Astrocyte of the cerebellum (primary cell): ENCODE measurements at regions not wholly inside any gene's neighbourhood (a gene's known extent, or its start where the extent isn't known, plus 50 kb on each side); places are given as distances from the start of the nearest gene placed in this dataset.

Experiments
- DNase-seq: peaks from one replicate; pipeline ENCODE4 v3.0.0-alpha.2; 2011; ENCODE audit warnings: low read depth
- H3K4me3 ChIP-seq: 2 replicates; pipeline ENCODE4 v1.5.1; 2011; ENCODE audit warnings: mild to moderate bottlenecking, low read depth, low read length, moderate library complexity
- in situ Hi-C: cut with HindIII; loops from 2 replicates; pipeline ENCODE4 v1.10.0; 2017; ENCODE audit warnings: low sequenced_read_pairs
- TF ChIP-seq, protein P1 (sequence below): IDR thresholded peaks from 2 replicates; pipeline ENCODE4 v1.5.1; 2012; ENCODE audit warnings: low read length, low read depth, moderate library complexity, mild to moderate bottlenecking; ENCODE audit errors: missing control alignments

GRCh38 chr5:82812575-82812974 is 264.6 kb downstream of the TMEM167A start:
- in situ Hi-C loops, result no loop called here
- peak; percentile 5 for DNase-seq
- no peak overlapping the region for H3K4me3 ChIP-seq
- TF ChIP-seq, protein P1, sequence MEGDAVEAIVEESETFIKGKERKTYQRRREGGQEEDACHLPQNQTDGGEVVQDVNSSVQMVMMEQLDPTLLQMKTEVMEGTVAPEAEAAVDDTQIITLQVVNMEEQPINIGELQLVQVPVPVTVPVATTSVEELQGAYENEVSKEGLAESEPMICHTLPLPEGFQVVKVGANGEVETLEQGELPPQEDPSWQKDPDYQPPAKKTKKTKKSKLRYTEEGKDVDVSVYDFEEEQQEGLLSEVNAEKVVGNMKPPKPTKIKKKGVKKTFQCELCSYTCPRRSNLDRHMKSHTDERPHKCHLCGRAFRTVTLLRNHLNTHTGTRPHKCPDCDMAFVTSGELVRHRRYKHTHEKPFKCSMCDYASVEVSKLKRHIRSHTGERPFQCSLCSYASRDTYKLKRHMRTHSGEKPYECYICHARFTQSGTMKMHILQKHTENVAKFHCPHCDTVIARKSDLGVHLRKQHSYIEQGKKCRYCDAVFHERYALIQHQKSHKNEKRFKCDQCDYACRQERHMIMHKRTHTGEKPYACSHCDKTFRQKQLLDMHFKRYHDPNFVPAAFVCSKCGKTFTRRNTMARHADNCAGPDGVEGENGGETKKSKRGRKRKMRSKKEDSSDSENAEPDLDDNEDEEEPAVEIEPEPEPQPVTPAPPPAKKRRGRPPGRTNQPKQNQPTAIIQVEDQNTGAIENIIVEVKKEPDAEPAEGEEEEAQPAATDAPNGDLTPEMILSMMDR, result no peak

DNA sequence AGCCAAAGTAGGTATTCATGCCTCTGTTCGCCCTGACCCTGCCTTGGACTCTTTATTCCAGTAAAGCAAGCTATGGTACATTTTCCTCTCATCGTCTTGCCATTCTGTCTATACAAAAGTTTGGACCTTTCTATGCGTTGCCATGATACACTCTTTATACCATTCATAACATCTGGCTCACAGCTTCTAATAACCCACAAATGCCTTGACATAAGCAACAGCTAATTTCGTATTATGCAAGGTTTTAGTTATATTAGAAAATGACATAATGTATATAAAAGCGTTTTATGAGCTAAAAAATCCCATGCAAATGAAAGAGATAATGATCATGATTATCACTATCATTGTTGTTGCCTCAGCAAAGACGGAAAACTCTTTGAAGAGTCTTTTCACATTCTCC is 265.7 kb downstream of the TMEM167A start:
- in situ Hi-C loops, result no loop called here
- no peak overlapping the region for H3K4me3 ChIP-seq
- TF ChIP-seq, protein P1, result no peak
- no peak for DNase-seq

GRCh38 chr5:82809420-82810143 is 267.6 kb downstream of the TMEM167A start:
- DNase-seq, result no peak
- TF ChIP-seq, protein P1, result no peak
- H3K4me3 ChIP-seq, result no peak overlapping the region
- in situ Hi-C loops, result no loop called here

DNA sequence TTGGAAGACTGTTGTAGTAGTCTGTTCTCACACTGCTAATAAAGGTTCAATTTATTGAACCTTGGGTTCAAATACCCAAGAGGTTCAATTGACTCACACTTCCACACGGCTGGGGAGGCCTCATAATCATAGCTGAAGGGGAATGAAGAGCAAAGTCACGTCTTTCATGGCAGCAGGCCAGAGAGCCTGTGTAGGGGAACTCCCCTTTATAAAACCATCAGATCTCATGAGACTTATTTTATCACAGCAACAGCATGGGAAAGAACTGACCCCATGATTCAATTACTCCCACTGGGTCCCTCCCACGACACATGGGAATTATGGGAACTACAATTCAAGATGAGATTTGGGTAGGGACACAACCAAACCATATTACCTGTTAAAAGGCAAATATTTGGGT is 268.2 kb downstream of the TMEM167A start:
- no peak overlapping the region for H3K4me3 ChIP-seq
- in situ Hi-C loops, result no loop called here
- no peak for DNase-seq
- TF ChIP-seq, protein P1, result no peak

GRCh38 chr5:82807021-82807420 is 270.2 kb downstream of the TMEM167A start:
- no peak overlapping the region for H3K4me3 ChIP-seq
- DNase-seq, result no peak
- TF ChIP-seq, protein P1, result no peak
- in situ Hi-C loops, result no loop called here

DNA sequence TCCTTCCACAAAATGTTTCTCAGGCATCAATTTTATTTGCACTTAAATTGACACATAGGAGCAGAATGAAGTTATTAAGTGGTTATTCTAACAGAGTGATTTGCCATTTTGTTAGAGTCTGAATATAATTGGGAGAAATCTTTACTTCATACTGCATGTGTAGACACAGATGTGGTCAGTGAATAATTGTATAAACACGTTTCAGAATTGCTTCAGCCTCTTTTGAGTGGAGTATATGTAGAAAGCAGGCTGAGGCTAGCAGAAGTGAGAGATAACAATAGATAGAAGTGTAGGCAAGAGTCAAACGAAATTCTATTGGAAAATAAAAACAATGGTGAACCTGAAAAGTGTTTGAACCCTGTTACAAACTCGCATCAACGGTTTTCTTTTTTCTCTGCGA is 270.7 kb downstream of the TMEM167A start:
- DNase-seq, result no peak
- H3K4me3 ChIP-seq, result no peak overlapping the region
- TF ChIP-seq, protein P1, result no peak
- in situ Hi-C loops, result no loop called here

DNA sequence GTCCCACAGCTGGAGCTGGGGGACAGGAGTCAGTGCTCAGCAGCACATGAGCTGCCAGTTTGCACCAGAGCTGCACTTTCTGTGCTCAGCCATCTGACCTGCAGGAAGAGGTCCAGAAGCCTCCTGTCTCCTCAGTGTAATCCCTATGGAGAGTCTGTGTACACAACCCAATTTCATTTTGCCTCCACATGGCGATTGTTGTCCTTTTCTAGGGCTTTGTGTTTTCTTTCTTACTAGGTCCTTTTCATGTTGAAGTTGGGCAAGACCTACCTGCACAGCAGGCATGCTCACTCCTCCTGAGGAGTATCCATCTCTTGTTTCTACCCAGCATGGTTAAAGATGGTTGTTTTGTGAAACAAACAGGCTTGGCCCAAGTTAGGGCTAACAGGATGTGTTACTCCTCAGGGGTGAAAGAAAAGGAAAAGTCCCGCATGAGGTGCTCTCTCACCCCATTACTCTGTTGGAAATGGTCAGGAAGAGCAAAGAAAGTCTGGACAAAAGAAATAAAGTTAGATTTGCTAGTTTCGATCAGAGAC is 273.0 kb downstream of the TMEM167A start:
- no peak overlapping the region for H3K4me3 ChIP-seq
- DNase-seq, result no peak

More for the DNA sequence above, 273.0 kb downstream of the TMEM167A start:
- in situ Hi-C loops, result no loop called here
- TF ChIP-seq, protein P1, result no peak
